GM19438 (cell line): ENCODE measurements at regions not wholly inside any gene's neighbourhood (a gene's known extent, or its start where the extent isn't known, plus 50 kb on each side); places are given as distances from the start of the nearest gene placed in this dataset.
"Not testable (repeated sequence)": the region's sequence is repeated elsewhere in the genome, so short reads cannot be mapped to it uniquely, and the experiment has no call there.

Experiments
- ATAC-seq: cut with Tn5 transposase; IDR thresholded peaks from one replicate; pipeline ENCODE4 v1.9.1; 2021; ENCODE audit warnings: low read depth; ENCODE audit not compliant: unreplicated experiment

DNA sequence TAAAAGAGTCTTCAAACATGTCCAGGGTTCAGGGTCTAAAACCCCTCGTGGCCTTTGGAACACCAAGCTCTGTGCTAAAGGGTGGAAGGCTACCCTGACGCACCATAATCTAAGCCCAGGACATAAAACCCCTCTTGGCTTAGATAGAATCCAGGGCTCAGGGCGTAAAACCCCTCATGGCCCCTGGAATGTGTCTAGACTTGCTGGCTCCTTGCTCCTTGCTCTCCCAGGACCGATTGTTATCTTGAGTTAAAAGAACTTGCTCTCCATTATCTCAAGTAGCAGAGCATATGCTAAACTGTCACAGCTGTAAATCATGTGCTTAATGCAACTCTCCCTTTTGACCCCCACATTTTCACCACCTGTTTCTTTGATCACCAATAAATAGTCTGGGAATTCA is 758.1 kb upstream of the SLC8A1 start:
- not testable (repeated sequence) for ATAC-seq

DNA sequence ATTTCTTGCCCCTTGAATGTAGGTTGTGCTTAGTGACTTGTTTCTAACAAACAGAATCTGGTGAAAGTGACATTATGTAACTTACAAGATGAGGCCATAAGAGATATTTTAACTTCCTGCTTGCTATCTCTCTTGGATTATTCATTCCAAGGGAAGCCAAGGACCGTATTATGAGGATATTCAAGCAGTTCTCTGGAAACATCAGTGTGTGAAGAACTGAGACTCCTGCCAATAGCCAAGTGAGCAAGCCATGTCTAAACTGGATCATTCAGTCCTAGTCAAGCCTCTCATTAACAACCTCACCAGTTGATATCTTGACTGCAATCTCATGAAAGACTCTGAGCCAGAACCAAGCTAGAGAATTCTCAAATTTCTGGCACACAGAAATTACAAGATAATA is 765.1 kb upstream of the SLC8A1 start:
- ATAC-seq, result no peak

DNA sequence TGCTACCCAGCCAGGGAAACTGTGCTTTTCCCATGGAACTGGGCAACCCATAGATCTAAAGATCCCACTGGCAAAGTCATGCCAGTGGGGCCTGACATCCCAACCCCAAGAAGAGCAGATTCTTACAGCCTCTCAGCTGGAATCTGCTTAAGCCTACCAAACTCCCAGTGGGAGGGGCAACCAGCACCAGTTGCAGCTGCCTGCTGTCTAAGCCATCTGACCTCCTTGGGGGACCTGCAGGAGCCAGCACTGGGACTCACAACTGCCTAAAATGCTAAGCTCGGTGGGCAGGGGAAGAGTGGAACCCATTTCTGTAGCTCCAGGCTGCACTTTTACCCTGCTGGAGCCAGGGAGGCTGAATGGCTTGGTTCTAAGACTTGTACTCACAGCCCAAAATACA is 770.7 kb upstream of the SLC8A1 start:
- no peak for ATAC-seq

DNA sequence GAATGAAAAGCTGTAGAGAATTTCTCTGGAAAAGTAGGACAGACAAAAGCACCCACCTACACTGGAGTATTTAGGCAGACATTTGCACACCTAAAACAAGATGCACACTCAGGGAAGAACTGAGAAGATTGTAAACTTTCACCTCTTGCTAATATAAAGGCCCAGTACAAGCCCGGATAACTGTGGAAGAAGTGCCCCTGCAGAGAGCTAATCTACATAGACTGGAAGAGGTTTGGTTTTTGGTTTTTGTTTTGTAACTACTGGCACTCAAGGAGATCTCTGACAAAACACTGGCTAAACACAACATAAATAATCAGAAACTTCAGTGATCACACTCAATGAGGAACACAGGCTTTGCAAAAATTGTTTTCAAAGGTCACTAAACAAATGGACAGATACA is 782.2 kb upstream of the SLC8A1 start:
- no peak for ATAC-seq

DNA sequence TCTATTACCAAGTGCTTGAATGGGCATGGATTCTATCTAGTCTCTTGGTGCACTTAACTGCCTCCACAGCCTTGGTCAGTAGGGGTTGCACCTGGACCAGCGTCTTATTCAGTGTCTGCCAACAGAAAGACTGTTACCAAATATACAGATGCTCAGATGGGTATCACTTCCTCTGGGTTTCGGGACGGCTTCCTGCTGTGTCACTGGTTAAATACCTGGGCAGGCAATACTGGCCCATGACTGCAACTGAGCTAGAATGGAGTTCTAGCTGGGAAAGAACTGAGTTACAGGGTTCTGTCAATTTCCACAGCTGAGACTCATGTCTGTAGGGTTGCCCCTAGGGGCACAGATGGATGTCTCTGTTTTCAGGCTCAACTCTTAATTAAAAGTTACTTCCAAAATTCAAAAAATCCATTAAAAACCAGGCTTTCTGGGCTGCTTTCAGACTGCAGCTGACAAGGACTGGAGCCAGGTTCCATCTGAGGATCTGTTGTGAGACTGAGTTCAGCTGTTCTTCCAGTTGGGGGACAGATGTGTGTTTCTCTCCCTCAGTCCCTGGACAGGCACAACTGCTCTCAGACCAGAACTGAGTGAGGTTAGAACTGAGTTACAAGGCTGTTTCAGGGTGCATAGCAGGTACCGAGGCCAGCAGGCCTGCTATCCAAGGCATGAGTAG is 789.6 kb upstream of the SLC8A1 start:
- ATAC-seq, result no peak

DNA sequence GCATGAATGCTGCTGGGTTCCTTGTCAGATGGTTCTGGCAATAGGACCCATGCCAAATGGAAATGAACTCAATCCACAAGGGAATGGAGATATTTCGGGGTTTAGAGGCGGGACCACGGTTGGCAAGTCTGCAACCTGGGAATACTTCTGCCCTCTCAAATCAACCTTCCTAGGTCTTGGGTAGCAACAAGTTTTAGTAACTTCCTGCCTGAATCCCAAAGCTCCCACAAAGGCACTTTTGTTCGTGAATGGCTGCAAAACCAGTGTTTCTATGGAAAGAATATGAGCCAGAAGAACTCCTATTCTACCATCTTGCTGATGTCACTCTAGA is 790.1 kb upstream of the SLC8A1 start:
- ATAC-seq, result no peak

DNA sequence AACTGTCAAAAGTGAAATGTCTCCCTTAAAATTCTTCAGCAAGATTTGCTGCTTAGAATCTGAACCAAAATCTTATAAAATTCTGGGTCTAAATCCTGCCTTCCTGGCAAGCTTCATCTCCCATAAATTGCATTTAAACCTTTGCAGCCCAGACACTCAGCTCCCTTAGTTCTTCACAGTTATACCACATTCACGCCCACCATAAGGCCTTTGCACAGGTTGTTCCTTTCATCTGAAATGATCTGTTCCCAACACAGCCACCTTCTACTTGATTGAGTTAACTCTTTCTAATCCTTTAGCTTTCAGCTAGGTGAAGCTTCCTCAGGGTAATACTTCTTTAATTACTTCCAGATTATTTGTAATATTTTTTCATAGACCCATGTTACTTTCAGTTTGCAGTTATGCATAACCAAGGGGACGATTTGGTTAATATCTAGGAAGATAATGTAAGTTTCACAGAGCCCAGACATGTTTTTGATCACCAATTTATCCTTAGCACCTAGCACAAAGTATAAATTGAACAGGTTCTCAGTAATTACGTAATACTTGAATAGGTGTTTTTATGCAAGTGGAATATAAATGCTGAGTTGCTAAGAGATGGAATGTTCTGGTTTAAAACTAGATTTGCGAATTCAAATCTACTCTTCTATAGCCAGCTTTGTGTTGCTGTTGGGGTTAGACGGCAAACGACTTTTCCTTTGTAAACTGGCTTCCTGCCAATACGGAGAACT is 779.7 kb upstream of the PKDCC start:
- no peak for ATAC-seq

DNA sequence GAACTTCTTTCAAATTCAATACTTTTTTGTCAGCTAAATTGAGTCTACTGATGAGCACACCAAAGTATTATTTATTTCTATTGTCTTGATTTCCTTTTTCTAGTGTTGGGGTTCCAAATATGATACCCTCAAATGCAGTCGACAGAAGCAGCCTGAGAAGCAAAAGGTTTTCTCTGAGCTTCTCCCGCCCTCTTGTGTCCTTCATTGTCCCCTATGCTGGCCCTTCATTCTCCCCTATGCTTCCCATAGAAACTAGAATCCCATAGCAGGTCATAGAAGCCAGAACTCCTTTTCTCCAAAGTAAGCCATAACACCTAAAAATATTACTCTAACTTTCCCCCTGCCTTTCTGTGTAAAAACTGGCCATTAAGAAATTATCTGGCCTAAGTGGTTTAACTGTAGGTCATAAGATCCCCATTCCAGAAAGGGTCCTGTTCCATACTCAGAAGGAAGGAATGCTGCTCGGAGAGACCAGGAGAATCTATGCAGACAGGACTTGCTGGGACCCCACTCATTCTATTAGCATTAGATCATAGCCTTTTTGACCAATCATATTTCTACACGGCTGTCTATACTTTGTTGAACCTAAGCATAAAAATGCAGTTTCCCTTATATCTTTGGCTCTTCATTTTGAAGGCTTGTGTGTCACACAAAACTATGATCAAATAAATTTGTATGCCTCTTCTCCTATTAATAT is 764.6 kb upstream of the PKDCC start:
- no peak for ATAC-seq

DNA sequence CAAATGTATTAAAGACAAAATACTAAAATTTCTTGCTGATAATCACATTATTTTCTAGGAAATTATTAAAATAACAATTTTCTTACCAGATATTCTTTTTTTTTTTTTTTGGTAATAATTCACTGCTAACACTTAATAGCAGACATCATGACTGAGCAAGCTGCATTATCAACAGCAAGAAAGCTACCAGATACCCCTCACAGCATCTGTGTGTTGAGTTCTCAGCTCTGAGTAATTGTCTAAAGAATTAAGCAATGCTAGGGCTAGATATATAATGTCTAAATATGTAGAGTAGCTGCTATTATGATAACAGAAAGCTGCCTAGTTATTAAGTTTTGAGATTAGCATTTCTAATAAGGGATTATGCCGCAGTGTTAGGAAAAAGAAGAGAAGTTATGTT is 754.3 kb upstream of the PKDCC start:
- no peak for ATAC-seq

DNA sequence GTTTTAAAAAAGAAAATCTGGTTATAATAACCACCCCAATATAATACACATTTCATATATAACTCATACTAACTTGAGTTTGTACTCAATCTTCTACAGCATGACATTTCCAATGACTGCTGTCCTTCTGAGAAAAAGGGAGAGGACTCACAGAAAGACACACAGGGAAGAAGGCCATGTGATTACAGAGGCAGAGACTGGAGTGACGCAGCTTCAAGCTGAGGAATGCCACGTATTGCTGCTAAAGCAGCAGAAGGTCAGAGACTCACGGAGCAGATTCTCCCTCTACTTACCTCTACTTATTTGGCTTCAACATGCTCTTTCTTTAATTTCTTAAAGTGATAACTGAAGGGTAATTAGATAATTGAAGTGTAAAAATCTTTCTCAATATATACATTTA is 753.5 kb upstream of the PKDCC start:
- no peak for ATAC-seq

DNA sequence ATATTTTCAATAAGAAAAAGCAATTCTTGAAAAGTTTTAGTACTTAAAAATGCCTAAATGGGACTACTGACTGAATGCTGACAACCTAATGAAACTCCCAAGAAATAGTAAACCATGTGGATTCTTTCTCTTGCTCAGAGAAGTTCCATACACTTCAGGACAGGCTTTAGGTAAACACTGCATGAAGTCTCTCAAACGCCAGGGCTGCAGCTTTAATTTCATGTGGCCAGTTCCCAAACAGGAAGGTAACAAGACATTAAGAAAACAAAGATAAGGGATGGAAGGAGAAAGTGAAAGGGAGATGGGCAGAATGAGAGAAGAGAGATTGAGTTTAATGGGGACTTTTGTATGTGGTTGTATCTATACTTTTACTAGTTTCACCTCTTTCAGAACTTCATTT is 734.7 kb upstream of the PKDCC start:
- no peak for ATAC-seq

DNA sequence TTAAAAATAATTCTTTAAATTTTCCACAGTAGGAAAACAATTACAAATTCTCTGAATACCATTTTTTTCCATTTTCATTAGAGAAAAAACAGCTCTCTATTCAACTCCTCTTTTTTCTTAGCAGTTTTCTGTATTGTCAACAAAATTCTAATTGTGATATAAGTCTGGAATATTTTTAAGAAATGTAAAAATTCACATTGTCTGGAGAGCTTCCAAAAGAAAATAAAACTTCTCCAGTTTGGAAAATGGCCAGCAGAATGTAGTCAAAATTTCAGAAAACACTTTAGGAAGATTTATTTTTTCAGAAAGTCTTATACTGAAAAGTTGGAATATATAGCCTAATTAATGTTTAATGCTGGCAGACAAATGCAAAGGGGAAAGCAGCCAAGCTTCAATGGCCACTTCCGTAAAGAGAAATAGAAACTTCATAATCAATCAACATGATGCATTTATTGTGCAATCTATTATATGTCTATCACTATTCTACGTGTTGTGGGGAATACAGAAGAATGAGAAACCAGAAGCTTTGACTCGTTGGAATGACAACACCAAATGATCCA is 733.2 kb upstream of the PKDCC start:
- ATAC-seq, result no peak

DNA sequence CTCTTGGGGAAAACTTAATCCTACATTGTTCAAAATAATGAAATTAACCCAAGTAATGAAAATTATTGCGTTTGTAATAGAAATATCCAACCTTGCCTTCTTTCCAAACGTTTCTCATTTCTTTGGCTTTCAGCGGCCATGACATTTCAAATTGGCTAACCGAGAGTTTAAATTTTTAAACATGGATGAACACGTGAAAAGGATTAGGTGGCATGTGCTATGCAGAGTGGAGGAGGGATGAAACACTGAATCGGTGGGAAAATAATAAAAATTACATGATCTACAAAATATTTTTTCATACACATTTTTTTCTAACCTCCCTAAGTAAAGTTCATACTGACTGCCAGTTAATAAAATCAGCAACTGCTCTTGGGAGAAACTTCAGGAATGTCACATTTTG is 728.4 kb upstream of the PKDCC start:
- ATAC-seq, result no peak

DNA sequence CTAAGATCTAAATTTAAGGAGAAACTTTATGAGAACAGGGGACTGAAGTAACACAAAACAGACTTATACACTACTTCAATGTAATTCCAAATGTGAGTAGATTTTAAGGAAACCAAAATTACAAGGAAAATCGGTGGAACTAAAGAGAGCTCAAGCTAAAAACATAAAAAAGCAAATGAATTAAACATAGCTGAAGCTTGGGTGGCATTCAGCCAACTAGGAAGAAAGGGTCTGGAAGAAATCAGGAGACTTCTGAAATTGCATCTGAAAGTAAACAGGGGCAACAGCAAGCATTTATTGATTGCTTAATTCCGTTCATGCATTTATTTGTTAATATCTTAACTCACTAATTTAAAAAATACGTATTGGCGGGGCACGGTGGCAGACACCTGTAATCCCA is 727.3 kb upstream of the PKDCC start:
- ATAC-seq, result no peak

DNA sequence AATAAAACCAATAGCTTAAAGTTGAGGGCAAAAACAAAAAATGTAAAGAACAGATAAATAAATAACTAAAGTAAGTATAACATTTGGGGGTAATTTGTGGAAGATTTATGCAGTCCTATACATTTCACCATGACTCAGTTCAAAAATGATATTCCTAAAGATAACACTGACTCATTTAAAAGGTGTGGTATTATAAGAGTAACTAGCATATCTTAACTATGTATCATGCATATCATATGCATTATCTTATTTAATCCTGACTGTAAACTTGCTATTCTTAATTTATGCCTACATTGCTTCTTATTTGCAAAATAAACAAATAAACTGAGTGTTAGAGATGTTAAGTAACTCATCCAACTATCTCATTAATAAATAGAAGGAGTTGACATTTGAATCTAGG is 726.5 kb upstream of the PKDCC start:
- no peak for ATAC-seq

DNA sequence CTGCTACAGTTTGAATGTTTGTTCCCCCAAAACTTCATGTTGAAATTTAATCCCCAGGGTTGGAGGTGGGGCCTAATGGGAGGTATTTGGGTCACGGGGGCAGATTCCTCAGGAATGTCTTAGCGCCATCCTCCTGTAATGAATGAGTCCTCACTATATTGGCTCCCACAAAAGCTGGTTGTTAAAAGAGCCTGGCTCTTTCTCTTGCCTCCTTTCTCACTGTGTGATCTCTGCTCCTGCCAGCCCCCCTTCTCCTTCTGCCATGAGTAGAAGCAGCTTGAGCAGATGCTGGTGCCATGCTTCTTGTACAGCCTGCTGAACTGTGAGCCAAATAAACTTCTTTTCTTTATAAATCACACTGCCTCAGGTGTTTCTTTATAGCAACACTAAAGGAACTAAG is 721.0 kb upstream of the PKDCC start:
- no peak for ATAC-seq

DNA sequence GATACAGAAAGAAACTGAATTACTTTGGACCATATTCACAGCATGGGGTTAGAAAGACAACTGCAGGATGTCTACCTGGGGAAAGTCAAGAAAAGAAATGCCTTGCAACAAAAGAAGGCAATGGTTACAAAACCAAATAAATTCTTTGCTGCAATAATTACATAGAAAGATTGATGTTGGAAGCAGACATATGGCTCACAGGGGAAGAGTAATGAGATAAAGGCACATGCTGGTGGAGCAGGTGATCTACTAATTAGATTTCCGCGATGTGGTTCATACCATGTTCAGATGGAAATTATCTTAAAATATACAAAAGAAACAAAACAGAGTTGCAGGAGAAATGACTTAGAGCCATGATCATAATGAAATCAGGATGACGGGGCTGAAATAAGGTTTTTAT is 718.8 kb upstream of the PKDCC start:
- no peak for ATAC-seq

DNA sequence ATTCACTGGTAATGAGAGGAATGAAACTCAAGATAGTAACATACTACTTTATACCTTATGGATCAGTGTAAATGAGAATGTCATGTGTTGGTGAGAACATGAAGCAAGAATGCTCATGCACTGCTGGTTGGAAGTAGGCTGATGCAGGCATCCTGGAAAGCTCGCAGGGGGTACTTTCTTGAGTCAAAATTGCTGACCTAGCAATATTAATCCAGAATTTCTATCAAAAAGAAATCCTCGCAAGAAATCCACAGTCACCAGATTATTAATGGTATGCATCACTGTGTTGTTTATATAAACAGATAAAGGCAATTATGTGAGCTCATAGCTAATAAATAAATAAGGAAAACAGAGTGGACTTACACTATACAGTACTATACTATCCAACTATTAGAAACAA is 713.7 kb upstream of the PKDCC start:
- no peak for ATAC-seq

DNA sequence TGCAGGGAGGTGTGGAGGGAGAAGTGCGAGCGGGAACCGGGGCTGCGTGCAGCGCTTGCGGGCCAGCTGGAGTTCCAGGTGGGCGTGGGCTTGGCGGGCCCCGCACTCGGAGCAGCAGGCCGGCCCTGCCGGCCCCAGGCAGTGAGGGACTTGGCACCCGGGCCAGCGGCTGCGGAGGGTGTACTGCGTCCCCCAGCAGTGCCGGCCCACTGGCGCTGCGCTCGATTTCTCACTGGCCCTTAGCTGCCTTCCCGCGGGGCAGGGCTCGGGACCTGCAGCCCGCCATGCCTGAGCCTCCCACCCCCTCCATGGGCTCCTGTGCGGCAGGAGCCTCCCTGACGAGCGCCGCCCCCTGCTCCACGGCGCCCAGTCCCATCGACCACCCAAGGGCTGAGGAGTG is 712.2 kb upstream of the PKDCC start:
- ATAC-seq, result not testable (repeated sequence)

DNA sequence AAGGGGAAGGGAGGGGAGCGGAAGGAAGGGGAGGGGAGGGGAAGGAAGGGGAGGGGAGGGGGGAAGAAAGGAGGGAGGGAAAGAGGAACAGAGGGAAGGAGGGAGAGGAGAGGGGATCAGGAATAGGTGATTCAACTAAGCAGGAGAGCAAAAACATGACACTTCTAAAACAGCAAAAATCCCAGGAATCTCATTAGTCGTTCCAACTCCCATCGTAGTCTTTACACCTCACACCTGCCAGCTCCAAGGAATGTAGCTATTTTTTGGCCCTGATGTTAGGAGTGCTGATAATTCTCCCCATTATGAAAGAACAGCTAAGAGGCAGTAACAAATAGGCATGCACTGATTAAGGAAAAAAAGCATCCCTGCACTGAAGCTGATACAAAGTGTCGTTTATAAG is 709.9 kb upstream of the PKDCC start:
- ATAC-seq, result no peak

DNA sequence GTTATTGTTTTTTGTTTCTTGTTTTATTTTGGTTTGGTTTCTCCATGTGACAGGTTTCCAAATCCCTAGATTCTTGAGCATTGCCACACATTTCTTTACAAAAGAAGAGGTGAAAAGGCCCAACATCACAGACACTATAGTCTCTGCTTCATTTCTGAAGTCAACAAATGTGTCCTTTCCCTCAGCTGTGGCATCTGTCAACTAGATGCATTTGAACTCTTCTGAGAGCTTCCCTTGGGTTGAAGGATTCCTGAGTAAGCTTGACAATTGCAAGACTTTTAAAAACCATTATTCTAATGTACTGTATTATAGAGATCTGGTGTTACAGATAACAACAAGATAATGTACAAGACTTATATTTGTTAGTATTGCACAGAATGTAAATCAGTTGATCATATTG is 703.3 kb upstream of the PKDCC start:
- no peak for ATAC-seq

DNA sequence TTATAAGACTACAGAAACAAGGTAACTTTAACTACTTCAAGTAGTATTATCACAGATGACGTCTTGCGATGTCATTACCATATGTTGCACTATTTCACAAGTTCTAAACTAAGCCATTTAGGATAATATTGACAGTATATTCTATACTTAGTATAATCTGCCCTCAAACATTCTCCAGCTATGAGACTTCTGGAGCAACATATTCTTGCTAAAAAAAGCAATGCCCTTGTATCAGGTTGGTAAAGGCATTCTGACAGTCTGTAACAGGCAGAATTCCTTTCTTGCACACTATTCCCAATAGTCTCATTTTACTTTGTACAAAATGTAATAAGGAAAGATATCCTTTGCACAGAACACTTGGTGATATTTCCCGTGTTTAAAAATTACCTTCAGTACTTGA is 694.8 kb upstream of the PKDCC start:
- no peak for ATAC-seq
